GM23338 (cell line): ENCODE measurements at regions not wholly inside any gene's neighbourhood (a gene's known extent, or its start where the extent isn't known, plus 50 kb on each side); places are given as distances from the start of the nearest gene placed in this dataset.

Experiments
- ATAC-seq: fragments of 200-7000 bp; cut with Tn5 transposase; 3 replicates; pipeline ENCODE4 v1.9.1; 2020
- DNase-seq: peaks from one replicate; pipeline ENCODE4 v3.0.0-alpha.2; 2015; ENCODE audit warnings: low spot score
- H2AFZ ChIP-seq: fragments of 200-600 bp; sonication (generic); 2 replicates; pipeline ENCODE4 v1.8.0; 2016; ENCODE audit warnings: antibody characterized with exemption, mild to moderate bottlenecking, moderate library complexity
- H3F3A ChIP-seq: fragments of 200-600 bp; sonication (generic); replicated peaks from 2 replicates; pipeline ENCODE4 v1.8.0; 2017; ENCODE audit warnings: antibody characterized with exemption, mixed run types, low read depth
- H3K27ac ChIP-seq: fragments of 200-600 bp; sonication (generic); 2 replicates; pipeline ENCODE4 v1.6.1; 2016; ENCODE audit warnings: low read depth
- H3K27me3 ChIP-seq: fragments of 200-600 bp; sonication (generic); 2 replicates; pipeline ENCODE4 v1.8.0; 2016; ENCODE audit warnings: mild to moderate bottlenecking, mixed run types, moderate library complexity; ENCODE audit not compliant: insufficient read depth
- H3K36me3 ChIP-seq: fragments of 200-600 bp; sonication (generic); 2 replicates; pipeline ENCODE4 v1.8.0; 2016; ENCODE audit warnings: mild to moderate bottlenecking; ENCODE audit not compliant: insufficient read depth
- H3K4me1 ChIP-seq: fragments of 200-600 bp; sonication (generic); 2 replicates; pipeline ENCODE4 v1.8.0; 2016; ENCODE audit warnings: mild to moderate bottlenecking, moderate library complexity; ENCODE audit not compliant: insufficient read depth
- H3K4me2 ChIP-seq: fragments of 200-600 bp; sonication (generic); 2 replicates; pipeline ENCODE4 v1.7.1; 2017; ENCODE audit warnings: mixed run types
- H3K4me3 ChIP-seq: fragments of 200-600 bp; sonication (generic); 2 replicates; pipeline ENCODE4 v1.6.1; 2016; ENCODE audit warnings: mixed run types
- H3K79me2 ChIP-seq: fragments of 200-600 bp; sonication (generic); replicated peaks from 2 replicates; pipeline ENCODE4 v1.8.0; 2017; ENCODE audit warnings: mild to moderate bottlenecking; ENCODE audit not compliant: insufficient read depth
- H3K9me2 ChIP-seq: fragments of 200-600 bp; sonication (generic); 2 replicates; pipeline ENCODE4 v1.8.0; 2017; ENCODE audit not compliant: insufficient read depth
- H4K20me1 ChIP-seq: fragments of 200-600 bp; sonication (generic); replicated peaks from 2 replicates; pipeline ENCODE4 v1.8.0; 2017; ENCODE audit warnings: mild to moderate bottlenecking; ENCODE audit not compliant: insufficient read depth
- H3K27ac Mint-ChIP-seq: 2 replicates; pipeline ENCODE4 v1.8.0; 2020; ENCODE audit warnings: inconsistent platforms, mild to moderate bottlenecking, moderate library complexity, mixed read lengths
- H3K27me3 Mint-ChIP-seq: 3 replicates; pipeline ENCODE4 v1.8.0; 2022; ENCODE audit warnings: low read depth, mild to moderate bottlenecking, moderate library complexity, mixed read lengths, inconsistent platforms; ENCODE audit not compliant: insufficient read depth, poor library complexity
- H3K36me3 Mint-ChIP-seq: 3 replicates; pipeline ENCODE4 v1.8.0; 2021; ENCODE audit warnings: low read depth, mild to moderate bottlenecking, inconsistent platforms, moderate library complexity, mixed read lengths
- H3K4me1 Mint-ChIP-seq: 3 replicates; pipeline ENCODE4 v1.8.0; 2020; ENCODE audit warnings: mild to moderate bottlenecking, inconsistent platforms, mixed read lengths
- H3K4me3 Mint-ChIP-seq: 3 replicates; pipeline ENCODE4 v1.8.0; 2021; ENCODE audit warnings: moderate library complexity, mild to moderate bottlenecking, inconsistent platforms, mixed read lengths
- H3K9me3 Mint-ChIP-seq: 3 replicates; pipeline ENCODE4 v1.8.0; 2020; ENCODE audit warnings: moderate library complexity, mild to moderate bottlenecking, inconsistent platforms, mixed read lengths
- EZH2 ChIP-seq: fragments of 200-600 bp; sonication (generic); IDR thresholded peaks from one replicate; pipeline ENCODE4 v1.8.0; 2017; ENCODE audit warnings: antibody characterized with exemption, mild to moderate bottlenecking, low read depth; ENCODE audit not compliant: unreplicated experiment
- JUNB ChIP-seq: IDR thresholded peaks from one replicate; pipeline ENCODE4 v1.6.1; 2016; ENCODE audit warnings: antibody characterized with exemption; ENCODE audit not compliant: unreplicated experiment
- TF ChIP-seq, protein P1 (sequence below): IDR thresholded peaks from one replicate; pipeline ENCODE4 v1.6.1; 2018; ENCODE audit warnings: antibody characterized with exemption; ENCODE audit not compliant: unreplicated experiment
- TF ChIP-seq, protein P2 (sequence below), 2 experiments: fragments of 200-600 bp in 1 of 2; sonication (generic) in 1 of 2; conservative IDR thresholded peaks; 2 replicates each; pipeline versions ENCODE4 v1.5.1 to v1.6.1; 2016 to 2017; ENCODE audit warnings: antibody characterized with exemption in 2 of 2, low read depth in 2 of 2, mild to moderate bottlenecking in 2 of 2, moderate library complexity in 1 of 2
- TF ChIP-seq, protein P3 (sequence below): fragments of 250-450 bp; sonication (Bioruptor Pico); IDR thresholded peaks from 2 replicates; pipeline ENCODE4 v1.5.0; 2020; ENCODE audit warnings: mild to moderate bottlenecking, moderate library complexity

DNA sequence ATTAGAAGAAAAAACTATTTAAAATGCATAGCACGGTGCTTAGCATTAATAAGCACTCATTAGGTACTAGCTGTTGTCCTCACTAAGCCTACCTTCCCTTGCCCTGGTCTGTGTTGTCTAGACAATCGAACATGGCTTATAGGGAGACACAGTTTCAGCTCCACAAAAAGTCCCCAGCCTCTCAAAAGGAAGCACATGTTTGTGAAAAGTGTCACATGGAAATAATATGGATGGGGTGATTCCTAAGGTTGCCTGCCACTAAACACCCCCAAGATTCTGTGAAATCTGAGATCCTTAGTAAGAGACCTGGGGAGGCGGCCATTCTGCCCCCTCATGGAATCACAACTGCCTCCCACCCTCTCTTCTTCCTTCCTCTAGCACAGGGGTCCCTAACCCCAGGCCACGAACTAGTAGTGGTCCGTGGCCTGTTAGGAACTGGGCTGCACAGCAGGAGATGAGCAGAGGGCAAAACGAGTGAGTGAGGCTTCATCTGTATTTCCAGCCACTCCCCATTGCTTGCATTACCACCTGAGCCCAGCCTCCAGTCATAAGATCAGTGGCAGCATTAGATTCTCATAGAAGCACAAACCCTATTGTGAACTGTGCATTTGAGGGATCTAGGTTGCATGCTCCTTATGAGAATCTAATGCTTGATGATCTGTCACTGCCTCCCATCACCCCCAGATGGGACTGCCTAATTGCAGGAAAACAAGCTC lies 59.6 kb upstream of the NDUFV2 start (continued):
- TF ChIP-seq, protein P1, sequence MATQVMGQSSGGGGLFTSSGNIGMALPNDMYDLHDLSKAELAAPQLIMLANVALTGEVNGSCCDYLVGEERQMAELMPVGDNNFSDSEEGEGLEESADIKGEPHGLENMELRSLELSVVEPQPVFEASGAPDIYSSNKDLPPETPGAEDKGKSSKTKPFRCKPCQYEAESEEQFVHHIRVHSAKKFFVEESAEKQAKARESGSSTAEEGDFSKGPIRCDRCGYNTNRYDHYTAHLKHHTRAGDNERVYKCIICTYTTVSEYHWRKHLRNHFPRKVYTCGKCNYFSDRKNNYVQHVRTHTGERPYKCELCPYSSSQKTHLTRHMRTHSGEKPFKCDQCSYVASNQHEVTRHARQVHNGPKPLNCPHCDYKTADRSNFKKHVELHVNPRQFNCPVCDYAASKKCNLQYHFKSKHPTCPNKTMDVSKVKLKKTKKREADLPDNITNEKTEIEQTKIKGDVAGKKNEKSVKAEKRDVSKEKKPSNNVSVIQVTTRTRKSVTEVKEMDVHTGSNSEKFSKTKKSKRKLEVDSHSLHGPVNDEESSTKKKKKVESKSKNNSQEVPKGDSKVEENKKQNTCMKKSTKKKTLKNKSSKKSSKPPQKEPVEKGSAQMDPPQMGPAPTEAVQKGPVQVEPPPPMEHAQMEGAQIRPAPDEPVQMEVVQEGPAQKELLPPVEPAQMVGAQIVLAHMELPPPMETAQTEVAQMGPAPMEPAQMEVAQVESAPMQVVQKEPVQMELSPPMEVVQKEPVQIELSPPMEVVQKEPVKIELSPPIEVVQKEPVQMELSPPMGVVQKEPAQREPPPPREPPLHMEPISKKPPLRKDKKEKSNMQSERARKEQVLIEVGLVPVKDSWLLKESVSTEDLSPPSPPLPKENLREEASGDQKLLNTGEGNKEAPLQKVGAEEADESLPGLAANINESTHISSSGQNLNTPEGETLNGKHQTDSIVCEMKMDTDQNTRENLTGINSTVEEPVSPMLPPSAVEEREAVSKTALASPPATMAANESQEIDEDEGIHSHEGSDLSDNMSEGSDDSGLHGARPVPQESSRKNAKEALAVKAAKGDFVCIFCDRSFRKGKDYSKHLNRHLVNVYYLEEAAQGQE = no peak
- TF ChIP-seq, protein P2, sequence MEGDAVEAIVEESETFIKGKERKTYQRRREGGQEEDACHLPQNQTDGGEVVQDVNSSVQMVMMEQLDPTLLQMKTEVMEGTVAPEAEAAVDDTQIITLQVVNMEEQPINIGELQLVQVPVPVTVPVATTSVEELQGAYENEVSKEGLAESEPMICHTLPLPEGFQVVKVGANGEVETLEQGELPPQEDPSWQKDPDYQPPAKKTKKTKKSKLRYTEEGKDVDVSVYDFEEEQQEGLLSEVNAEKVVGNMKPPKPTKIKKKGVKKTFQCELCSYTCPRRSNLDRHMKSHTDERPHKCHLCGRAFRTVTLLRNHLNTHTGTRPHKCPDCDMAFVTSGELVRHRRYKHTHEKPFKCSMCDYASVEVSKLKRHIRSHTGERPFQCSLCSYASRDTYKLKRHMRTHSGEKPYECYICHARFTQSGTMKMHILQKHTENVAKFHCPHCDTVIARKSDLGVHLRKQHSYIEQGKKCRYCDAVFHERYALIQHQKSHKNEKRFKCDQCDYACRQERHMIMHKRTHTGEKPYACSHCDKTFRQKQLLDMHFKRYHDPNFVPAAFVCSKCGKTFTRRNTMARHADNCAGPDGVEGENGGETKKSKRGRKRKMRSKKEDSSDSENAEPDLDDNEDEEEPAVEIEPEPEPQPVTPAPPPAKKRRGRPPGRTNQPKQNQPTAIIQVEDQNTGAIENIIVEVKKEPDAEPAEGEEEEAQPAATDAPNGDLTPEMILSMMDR (conservative IDR thresholded peaks at IDR 0.05; ENCODE audit: low read depth in 2 of 2) = no peak

DNA sequence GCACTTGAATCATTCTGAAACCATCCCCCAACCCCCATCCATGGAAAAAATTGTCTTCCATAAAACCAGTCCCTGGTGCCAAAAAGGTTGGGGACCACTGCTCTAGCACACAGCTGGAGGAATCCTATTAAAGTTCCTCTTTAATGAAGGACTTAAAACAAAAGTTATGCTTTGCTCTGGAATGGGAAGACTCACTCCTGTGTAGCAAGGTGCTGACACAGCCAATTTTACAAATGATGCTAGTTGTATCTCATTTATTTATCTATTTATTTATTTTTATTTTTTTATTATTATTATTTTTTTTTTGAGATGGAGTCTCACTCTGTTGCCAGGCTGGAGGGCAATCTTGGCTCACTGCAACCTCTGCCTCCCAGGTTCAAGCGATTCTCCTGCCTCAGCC lies 58.9 kb upstream of the NDUFV2 start:
- no peaks in the 10 kb centered on the region for H3K79me2 ChIP-seq
- no peaks in the 10 kb centered on the region; the same call in 1 of the 2 replicates for H3K36me3 ChIP-seq
- DNase-seq = no peak
- H3K27ac ChIP-seq = no peak overlapping the region
- ATAC-seq = no peak
- no peak overlapping the region for H2AFZ ChIP-seq
- no peak overlapping the region for H3K4me2 ChIP-seq
- no peak for TF ChIP-seq JUNB
- H3F3A ChIP-seq = no peaks in the 10 kb centered on the region
- Mint-ChIP-seq H3K27ac (no peak overlapping the region), H3K36me3 (peaks cover 2% of the 10 kb centered on the region; the same call in 2 of the 3 replicates), H3K27me3 (peaks cover 2% of the 10 kb centered on the region), H3K9me3 (peaks cover 7% of the 10 kb centered on the region; the same call in 2 of the 3 replicates), H3K4me1 (peaks cover 3% of the 10 kb centered on the region), H3K4me3 (no peak overlapping the region)
- no peaks in the 10 kb centered on the region for H4K20me1 ChIP-seq
- no peak overlapping the region for H3K4me3 ChIP-seq
- H3K9me2 ChIP-seq = 0 out of 2 replicates have a peak, but pooled peaks cover 5% of the 10 kb centered on the region
- no peaks in the 10 kb centered on the region for H3K27me3 ChIP-seq
- H3K4me1 ChIP-seq = no peaks in the 10 kb centered on the region; the same call in 1 of the 2 replicates

DNA sequence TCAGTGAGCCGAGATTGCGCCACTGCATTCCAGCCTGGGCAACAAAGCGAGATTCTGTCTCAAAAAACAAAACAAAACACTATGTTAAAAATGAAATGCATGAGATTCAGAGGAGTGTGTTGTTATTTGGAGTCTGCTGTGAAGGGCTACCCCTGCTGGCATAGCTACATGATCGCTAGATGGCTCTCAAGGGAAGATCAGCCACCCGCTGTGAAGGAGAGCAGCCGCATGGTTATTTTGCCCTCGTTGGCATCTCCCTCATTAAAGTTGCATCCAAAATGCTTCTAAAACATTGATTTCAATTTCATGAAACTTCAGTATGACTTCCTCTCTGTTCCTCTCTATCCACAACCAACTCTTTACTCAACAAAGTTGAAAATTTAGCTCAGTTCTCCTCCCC lies 54.8 kb upstream of the NDUFV2 start:
- Histone ChIP-seq H3K27me3 (no peaks in the 10 kb centered on the region), H3K79me2 (no peaks in the 10 kb centered on the region), H3K9me2 (peaks cover 11% of the 10 kb centered on the region; the same call in 1 of the 2 replicates), H2AFZ (no peak overlapping the region; the same call in 1 of the 2 replicates), H3K4me3 (no peak overlapping the region), H3K27ac (no peak overlapping the region), H3K36me3 (no peaks in the 10 kb centered on the region; the same call in 1 of the 2 replicates), H3K4me2 (no peak overlapping the region), H4K20me1 (no peaks in the 10 kb centered on the region), H3K4me1 (no peaks in the 10 kb centered on the region), H3F3A (no peaks in the 10 kb centered on the region)
- Mint-ChIP-seq H3K36me3 (peaks cover 18% of the 10 kb centered on the region), H3K27ac (no peak overlapping the region), H3K9me3 (peaks cover 40% of the 10 kb centered on the region), H3K4me3 (no peak overlapping the region), H3K4me1 (no peaks in the 10 kb centered on the region), H3K27me3 (no peaks in the 10 kb centered on the region)
- ATAC-seq (no peak), DNase-seq (no peak)
- TF ChIP-seq, protein P3, sequence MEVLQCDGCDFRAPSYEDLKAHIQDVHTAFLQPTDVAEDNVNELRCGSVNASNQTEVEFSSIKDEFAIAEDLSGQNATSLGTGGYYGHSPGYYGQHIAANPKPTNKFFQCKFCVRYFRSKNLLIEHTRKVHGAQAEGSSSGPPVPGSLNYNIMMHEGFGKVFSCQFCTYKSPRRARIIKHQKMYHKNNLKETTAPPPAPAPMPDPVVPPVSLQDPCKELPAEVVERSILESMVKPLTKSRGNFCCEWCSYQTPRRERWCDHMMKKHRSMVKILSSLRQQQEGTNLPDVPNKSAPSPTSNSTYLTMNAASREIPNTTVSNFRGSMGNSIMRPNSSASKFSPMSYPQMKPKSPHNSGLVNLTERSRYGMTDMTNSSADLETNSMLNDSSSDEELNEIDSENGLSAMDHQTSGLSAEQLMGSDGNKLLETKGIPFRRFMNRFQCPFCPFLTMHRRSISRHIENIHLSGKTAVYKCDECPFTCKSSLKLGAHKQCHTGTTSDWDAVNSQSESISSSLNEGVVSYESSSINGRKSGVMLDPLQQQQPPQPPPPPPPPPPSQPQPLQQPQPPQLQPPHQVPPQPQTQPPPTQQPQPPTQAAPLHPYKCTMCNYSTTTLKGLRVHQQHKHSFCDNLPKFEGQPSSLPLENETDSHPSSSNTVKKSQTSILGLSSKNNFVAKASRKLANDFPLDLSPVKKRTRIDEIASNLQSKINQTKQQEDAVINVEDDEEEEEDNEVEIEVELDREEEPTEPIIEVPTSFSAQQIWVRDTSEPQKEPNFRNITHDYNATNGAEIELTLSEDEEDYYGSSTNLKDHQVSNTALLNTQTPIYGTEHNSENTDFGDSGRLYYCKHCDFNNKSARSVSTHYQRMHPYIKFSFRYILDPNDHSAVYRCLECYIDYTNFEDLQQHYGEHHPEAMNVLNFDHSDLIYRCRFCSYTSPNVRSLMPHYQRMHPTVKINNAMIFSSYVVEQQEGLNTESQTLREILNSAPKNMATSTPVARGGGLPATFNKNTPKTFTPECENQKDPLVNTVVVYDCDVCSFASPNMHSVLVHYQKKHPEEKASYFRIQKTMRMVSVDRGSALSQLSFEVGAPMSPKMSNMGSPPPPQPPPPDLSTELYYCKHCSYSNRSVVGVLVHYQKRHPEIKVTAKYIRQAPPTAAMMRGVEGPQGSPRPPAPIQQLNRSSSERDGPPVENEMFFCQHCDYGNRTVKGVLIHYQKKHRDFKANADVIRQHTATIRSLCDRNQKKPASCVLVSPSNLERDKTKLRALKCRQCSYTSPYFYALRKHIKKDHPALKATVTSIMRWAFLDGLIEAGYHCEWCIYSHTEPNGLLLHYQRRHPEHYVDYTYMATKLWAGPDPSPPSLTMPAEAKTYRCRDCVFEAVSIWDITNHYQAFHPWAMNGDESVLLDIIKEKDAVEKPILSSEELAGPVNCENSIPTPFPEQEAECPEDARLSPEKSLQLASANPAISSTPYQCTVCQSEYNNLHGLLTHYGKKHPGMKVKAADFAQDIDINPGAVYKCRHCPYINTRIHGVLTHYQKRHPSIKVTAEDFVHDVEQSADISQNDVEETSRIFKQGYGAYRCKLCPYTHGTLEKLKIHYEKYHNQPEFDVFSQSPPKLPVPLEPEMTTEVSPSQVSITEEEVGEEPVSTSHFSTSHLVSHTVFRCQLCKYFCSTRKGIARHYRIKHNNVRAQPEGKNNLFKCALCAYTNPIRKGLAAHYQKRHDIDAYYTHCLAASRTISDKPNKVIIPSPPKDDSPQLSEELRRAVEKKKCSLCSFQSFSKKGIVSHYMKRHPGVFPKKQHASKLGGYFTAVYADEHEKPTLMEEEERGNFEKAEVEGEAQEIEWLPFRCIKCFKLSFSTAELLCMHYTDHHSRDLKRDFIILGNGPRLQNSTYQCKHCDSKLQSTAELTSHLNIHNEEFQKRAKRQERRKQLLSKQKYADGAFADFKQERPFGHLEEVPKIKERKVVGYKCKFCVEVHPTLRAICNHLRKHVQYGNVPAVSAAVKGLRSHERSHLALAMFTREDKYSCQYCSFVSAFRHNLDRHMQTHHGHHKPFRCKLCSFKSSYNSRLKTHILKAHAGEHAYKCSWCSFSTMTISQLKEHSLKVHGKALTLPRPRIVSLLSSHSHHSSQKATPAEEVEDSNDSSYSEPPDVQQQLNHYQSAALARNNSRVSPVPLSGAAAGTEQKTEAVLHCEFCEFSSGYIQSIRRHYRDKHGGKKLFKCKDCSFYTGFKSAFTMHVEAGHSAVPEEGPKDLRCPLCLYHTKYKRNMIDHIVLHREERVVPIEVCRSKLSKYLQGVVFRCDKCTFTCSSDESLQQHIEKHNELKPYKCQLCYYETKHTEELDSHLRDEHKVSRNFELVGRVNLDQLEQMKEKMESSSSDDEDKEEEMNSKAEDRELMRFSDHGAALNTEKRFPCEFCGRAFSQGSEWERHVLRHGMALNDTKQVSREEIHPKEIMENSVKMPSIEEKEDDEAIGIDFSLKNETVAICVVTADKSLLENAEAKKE = no peak
- TF ChIP-seq EZH2 = no peak
